ENCODE measurements at regions not wholly inside any gene's neighbourhood (a gene's known extent, or its start where the extent isn't known, plus 50 kb on each side); places are given as distances from the start of the nearest gene placed in this dataset.
A peak's percentile ranks its signal among the peaks of the same experiment; 100 is the strongest.

- Mint-ChIP-seq H3K36me3 (no peaks in the 10 kb centered on the region), H3K4me1 (peaks cover 7% of the 10 kb centered on the region), H3K27ac (no peak overlapping the region), H3K4me3 (no peak overlapping the region), H3K9me3 (no peaks in the 10 kb centered on the region)
- ATAC-seq (no peak), DNase-seq (ENCODE audit: low spot score in 2 of 2) (no peak)
These were observed 104.4 kb upstream of the PRNP start for GRCh38 chr20:4581838-4582237.

- H3K27ac Mint-ChIP-seq, result no peak overlapping the region
These were observed 107.9 kb upstream of the PRNP start for GRCh38 chr20:4578375-4578774.

GRCh38 chr20:4574356-4574690 is 111.9 kb upstream of the PRNP start:
- H3K4me1 Mint-ChIP-seq, result no peaks in the 10 kb centered on the region
- DNase-seq (ENCODE audit: low spot score in 2 of 2) (no peak), ATAC-seq (no peak)
- no peak overlapping the region for H3K27ac Mint-ChIP-seq
- no peak overlapping the region for H3K4me3 Mint-ChIP-seq
- H3K9me3 Mint-ChIP-seq, result no peaks in the 10 kb centered on the region
- H3K36me3 Mint-ChIP-seq, result no peaks in the 10 kb centered on the region

More at GRCh38 chr20:4578375-4578774, 107.9 kb upstream of the PRNP start:
- Mint-ChIP-seq H3K4me3 (no peak overlapping the region), H3K36me3 (no peaks in the 10 kb centered on the region), H3K4me1 (no peaks in the 10 kb centered on the region), H3K9me3 (no peaks in the 10 kb centered on the region)
- DNase-seq (ENCODE audit: low spot score in 2 of 2) (no peak), ATAC-seq (no peak)

- peak; percentile 43 for ATAC-seq
- H3K36me3 Mint-ChIP-seq, result no peaks in the 10 kb centered on the region
- H3K9me3 Mint-ChIP-seq, result no peaks in the 10 kb centered on the region
- H3K27ac Mint-ChIP-seq, result no peak overlapping the region
- no peak for DNase-seq (ENCODE audit: low spot score in 2 of 2)
- H3K4me1 Mint-ChIP-seq, result no peaks in the 10 kb centered on the region
- no peak overlapping the region for H3K4me3 Mint-ChIP-seq
These were observed 112.5 kb upstream of the PRNP start for GRCh38 chr20:4573564-4574355.

- no peaks in the 10 kb centered on the region for H3K4me1 Mint-ChIP-seq
- ATAC-seq, result no peak
- H3K27ac Mint-ChIP-seq, result no peak overlapping the region
- no peaks in the 10 kb centered on the region for H3K36me3 Mint-ChIP-seq
- DNase-seq (ENCODE audit: low spot score in 2 of 2), result no peak
- no peaks in the 10 kb centered on the region for H3K9me3 Mint-ChIP-seq
- H3K4me3 Mint-ChIP-seq, result no peak overlapping the region
These were observed 114.3 kb upstream of the PRNP start for GRCh38 chr20:4571759-4572531.

- Mint-ChIP-seq H3K4me3 (no peak overlapping the region), H3K9me3 (no peaks in the 10 kb centered on the region), H3K4me1 (no peaks in the 10 kb centered on the region), H3K36me3 (no peaks in the 10 kb centered on the region), H3K27ac (no peak overlapping the region)
- no peak for DNase-seq (ENCODE audit: low spot score in 2 of 2)
- no peak for ATAC-seq
These were observed 116.4 kb upstream of the PRNP start for GRCh38 chr20:4569865-4570264.

- Mint-ChIP-seq H3K36me3 (no peaks in the 10 kb centered on the region), H3K9me3 (no peaks in the 10 kb centered on the region), H3K27ac (no peak overlapping the region)
These were observed 117.2 kb upstream of the PRNP start for GRCh38 chr20:4569092-4569491.

GRCh38 chr20:4568361-4568959 is 117.8 kb upstream of the PRNP start:
- no peak overlapping the region for H3K4me3 Mint-ChIP-seq
- no peaks in the 10 kb centered on the region for H3K4me1 Mint-ChIP-seq
- no peak overlapping the region for H3K27ac Mint-ChIP-seq
- DNase-seq (ENCODE audit: low spot score in 2 of 2), result no peak
- no peaks in the 10 kb centered on the region for H3K9me3 Mint-ChIP-seq
- H3K36me3 Mint-ChIP-seq, result no peaks in the 10 kb centered on the region
- ATAC-seq, result no peak

More at GRCh38 chr20:4569092-4569491, 117.2 kb upstream of the PRNP start:
- DNase-seq (ENCODE audit: low spot score in 2 of 2), result no peak
- ATAC-seq, result no peak
- no peak overlapping the region for H3K4me3 Mint-ChIP-seq
- H3K4me1 Mint-ChIP-seq, result no peaks in the 10 kb centered on the region

- no peak for ATAC-seq
- no peak for DNase-seq (ENCODE audit: low spot score in 2 of 2)
- Mint-ChIP-seq H3K27ac (no peak overlapping the region), H3K36me3 (no peaks in the 10 kb centered on the region), H3K4me3 (no peak overlapping the region), H3K9me3 (no peaks in the 10 kb centered on the region), H3K4me1 (no peaks in the 10 kb centered on the region)
These were observed 119.1 kb upstream of the PRNP start for GRCh38 chr20:4567170-4567569.

GRCh38 chr20:4563534-4563933 is 122.7 kb upstream of the PRNP start:
- no peaks in the 10 kb centered on the region for H3K4me1 Mint-ChIP-seq
- DNase-seq (ENCODE audit: low spot score in 2 of 2), result no peak
- no peak overlapping the region for H3K4me3 Mint-ChIP-seq
- H3K9me3 Mint-ChIP-seq, result no peaks in the 10 kb centered on the region
- no peak overlapping the region for H3K27ac Mint-ChIP-seq
- no peak for ATAC-seq
- no peaks in the 10 kb centered on the region for H3K36me3 Mint-ChIP-seq

GRCh38 chr20:4563031-4563430 is 123.2 kb upstream of the PRNP start:
- ATAC-seq (no peak), DNase-seq (ENCODE audit: low spot score in 2 of 2) (no peak)
- H3K36me3 Mint-ChIP-seq, result no peaks in the 10 kb centered on the region
- H3K4me3 Mint-ChIP-seq, result no peak overlapping the region
- H3K4me1 Mint-ChIP-seq, result no peaks in the 10 kb centered on the region
- H3K27ac Mint-ChIP-seq, result no peak overlapping the region
- H3K9me3 Mint-ChIP-seq, result no peaks in the 10 kb centered on the region

- no peak for ATAC-seq
- no peak overlapping the region for H3K27ac Mint-ChIP-seq
- DNase-seq (ENCODE audit: low spot score in 2 of 2), result no peak
- no peaks in the 10 kb centered on the region for H3K36me3 Mint-ChIP-seq
- no peaks in the 10 kb centered on the region for H3K4me1 Mint-ChIP-seq
- H3K4me3 Mint-ChIP-seq, result no peak overlapping the region
- no peaks in the 10 kb centered on the region for H3K9me3 Mint-ChIP-seq
These were observed 125.6 kb upstream of the PRNP start for GRCh38 chr20:4560667-4561066.

GRCh38 chr20:4559906-4560305 is 126.3 kb upstream of the PRNP start:
- no peak for DNase-seq (ENCODE audit: low spot score in 2 of 2)
- Mint-ChIP-seq H3K4me3 (no peak overlapping the region), H3K9me3 (no peaks in the 10 kb centered on the region), H3K27ac (no peak overlapping the region), H3K36me3 (no peaks in the 10 kb centered on the region), H3K4me1 (no peaks in the 10 kb centered on the region)
- ATAC-seq, result no peak

- ATAC-seq (no peak), DNase-seq (ENCODE audit: low spot score in 2 of 2) (no peak)
- Mint-ChIP-seq H3K4me1 (no peaks in the 10 kb centered on the region), H3K36me3 (no peaks in the 10 kb centered on the region), H3K9me3 (no peaks in the 10 kb centered on the region), H3K4me3 (no peak overlapping the region), H3K27ac (no peak overlapping the region)
These were observed 127.2 kb upstream of the PRNP start for GRCh38 chr20:4559106-4559505.

GRCh38 chr20:4556781-4557180 is 129.5 kb upstream of the PRNP start:
- Mint-ChIP-seq H3K4me3 (no peak overlapping the region), H3K4me1 (no peaks in the 10 kb centered on the region), H3K9me3 (no peaks in the 10 kb centered on the region), H3K27ac (no peak overlapping the region), H3K36me3 (no peaks in the 10 kb centered on the region)
- DNase-seq (ENCODE audit: low spot score in 2 of 2) (no peak), ATAC-seq (no peak)

Measured in stimulated activated effector memory CD8-positive, alpha-beta T cell treated with anti-CD3 and anti-CD28 coated beads, Interleukin-12 subunit alpha, Interleukin-12 subunit beta, amount 100 ng/mL, for 72 hours (primary cell).